ENCODE measurements at regions not wholly inside any gene's neighbourhood (a gene's known extent, or its start where the extent isn't known, plus 50 kb on each side); places are given as distances from the start of the nearest gene placed in this dataset.

DNA sequence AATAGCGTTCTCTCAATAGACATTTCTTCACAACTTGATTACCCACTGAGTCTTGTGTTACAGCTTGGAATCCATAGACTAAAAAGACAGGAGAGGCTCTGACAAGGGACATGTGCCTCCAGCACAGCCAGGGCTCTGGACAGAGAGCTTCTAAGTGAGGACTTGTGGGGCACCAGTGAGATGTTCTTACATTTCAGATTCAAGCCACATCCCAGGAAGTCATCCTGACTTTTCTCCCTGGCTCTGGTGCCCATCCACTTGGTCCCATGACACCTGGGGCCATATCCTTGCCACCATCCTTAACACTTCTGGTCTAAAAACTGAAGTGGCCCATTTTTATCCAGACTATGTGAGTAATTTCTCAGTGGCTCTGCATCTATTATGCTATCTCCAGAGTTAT, 440.1 kb downstream of the TCERG1L start:
- H3K27me3 ChIP-seq (replicated peaks; ENCODE audit: insufficient read depth), result peaks cover 2% of the 10 kb centered on the region
- 41% methylated on average over 1 of the region's 1 CpG for WGBS
- H3K4me1 ChIP-seq (replicated peaks), result no peaks in the 10 kb centered on the region
- no peak for DNase-seq (ENCODE audit: low spot score)
- intact Hi-C loops (cut with DNase I), result no loop called here
- TF ChIP-seq POLR2AphosphoS5 (IDR thresholded peaks at IDR 0.05) (no peak), POLR2A (IDR thresholded peaks at IDR 0.05) (no peak)
- TF ChIP-seq, protein P1, sequence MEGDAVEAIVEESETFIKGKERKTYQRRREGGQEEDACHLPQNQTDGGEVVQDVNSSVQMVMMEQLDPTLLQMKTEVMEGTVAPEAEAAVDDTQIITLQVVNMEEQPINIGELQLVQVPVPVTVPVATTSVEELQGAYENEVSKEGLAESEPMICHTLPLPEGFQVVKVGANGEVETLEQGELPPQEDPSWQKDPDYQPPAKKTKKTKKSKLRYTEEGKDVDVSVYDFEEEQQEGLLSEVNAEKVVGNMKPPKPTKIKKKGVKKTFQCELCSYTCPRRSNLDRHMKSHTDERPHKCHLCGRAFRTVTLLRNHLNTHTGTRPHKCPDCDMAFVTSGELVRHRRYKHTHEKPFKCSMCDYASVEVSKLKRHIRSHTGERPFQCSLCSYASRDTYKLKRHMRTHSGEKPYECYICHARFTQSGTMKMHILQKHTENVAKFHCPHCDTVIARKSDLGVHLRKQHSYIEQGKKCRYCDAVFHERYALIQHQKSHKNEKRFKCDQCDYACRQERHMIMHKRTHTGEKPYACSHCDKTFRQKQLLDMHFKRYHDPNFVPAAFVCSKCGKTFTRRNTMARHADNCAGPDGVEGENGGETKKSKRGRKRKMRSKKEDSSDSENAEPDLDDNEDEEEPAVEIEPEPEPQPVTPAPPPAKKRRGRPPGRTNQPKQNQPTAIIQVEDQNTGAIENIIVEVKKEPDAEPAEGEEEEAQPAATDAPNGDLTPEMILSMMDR (IDR thresholded peaks at IDR 0.05), result no peak
- no peaks in the 10 kb centered on the region for H3K9me3 ChIP-seq
- no peaks in the 10 kb centered on the region for H3K36me3 ChIP-seq
- no peak overlapping the region for H3K4me3 ChIP-seq
- no peak overlapping the region for H3K27ac ChIP-seq

DNA sequence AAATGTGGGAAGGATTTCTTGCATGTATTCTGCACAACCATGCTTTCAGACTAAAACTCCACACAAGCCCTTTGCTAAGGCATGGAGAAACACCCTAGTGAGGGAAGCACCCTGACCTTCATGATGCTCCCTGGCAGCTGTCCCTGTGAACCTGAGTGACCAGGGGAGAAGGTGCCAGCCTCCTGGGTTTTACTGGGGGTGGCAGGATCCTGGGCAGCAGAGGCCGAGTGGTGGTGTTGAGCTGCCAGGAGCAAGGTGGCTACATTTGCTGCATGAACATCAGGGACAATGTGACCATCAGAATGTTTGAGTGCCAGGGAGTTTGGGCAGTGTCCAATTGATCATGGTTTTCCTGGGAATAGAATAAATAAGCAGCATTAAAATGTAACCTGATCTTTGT, 437.9 kb downstream of the TCERG1L start:
- WGBS, result 80% methylated on average over 1 of the region's 1 CpG
- no peak for DNase-seq (ENCODE audit: low spot score)

GRCh38 chr10:130875116-130875515, 436.4 kb downstream of the TCERG1L start:
- no peaks in the 10 kb centered on the region for H3K9me3 ChIP-seq
- no peak for DNase-seq (ENCODE audit: low spot score)
- H3K4me1 ChIP-seq (replicated peaks), result no peaks in the 10 kb centered on the region
- no peak overlapping the region for H3K27ac ChIP-seq
- intact Hi-C loops (cut with DNase I), result no loop called here
- TF ChIP-seq, protein P1 (IDR thresholded peaks at IDR 0.05), result no peak
- TF ChIP-seq POLR2AphosphoS5 (IDR thresholded peaks at IDR 0.05), result no peak
- TF ChIP-seq POLR2A (IDR thresholded peaks at IDR 0.05), result no peak
- H3K36me3 ChIP-seq, result no peaks in the 10 kb centered on the region
- H3K27me3 ChIP-seq (replicated peaks; ENCODE audit: insufficient read depth), result peaks cover 2% of the 10 kb centered on the region
- WGBS, result 36% methylated on average over 2 of the region's 2 CpGs
- H3K4me3 ChIP-seq, result no peak overlapping the region

More for the DNA sequence above, 437.9 kb downstream of the TCERG1L start:
- no peaks in the 10 kb centered on the region for H3K9me3 ChIP-seq
- TF ChIP-seq POLR2AphosphoS5 (IDR thresholded peaks at IDR 0.05) (no peak), POLR2A (IDR thresholded peaks at IDR 0.05) (no peak)
- TF ChIP-seq, protein P1 (IDR thresholded peaks at IDR 0.05), result no peak
- no peak overlapping the region for H3K4me3 ChIP-seq
- H3K36me3 ChIP-seq, result no peaks in the 10 kb centered on the region
- H3K27me3 ChIP-seq (replicated peaks; ENCODE audit: insufficient read depth), result peaks cover 2% of the 10 kb centered on the region
- no peak overlapping the region for H3K27ac ChIP-seq
- intact Hi-C loops (cut with DNase I), result no loop called here
- H3K4me1 ChIP-seq (replicated peaks), result no peaks in the 10 kb centered on the region

DNA sequence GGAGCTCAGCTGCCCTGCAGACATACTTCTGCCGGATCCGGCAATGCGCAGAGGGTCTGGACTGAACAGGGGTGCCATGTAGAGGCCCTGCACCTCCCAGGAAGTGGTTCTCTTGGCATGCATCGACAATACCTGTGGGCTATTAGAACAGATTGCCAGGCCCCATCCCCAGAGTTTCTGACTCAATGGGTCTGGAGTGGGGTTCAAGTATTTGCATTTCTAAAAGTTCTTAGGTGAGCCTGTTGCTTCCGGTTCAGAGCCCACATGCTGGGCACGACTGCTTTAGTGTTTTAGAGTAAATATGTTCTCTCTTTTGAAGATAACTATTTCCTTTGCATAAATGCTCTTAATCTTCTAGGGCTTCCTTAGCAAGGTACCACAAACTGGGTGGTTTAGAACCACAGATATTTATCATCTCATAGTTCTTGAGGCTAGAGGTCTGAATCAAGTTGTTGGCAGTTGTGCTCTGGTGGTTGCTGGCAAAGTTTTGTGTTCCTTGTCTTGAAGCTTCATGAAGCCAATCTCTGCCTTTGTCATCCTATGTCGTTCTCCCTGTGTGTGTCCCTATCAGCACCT, 435.5 kb downstream of the TCERG1L start:
- Histone ChIP-seq H3K27ac (no peak overlapping the region), H3K27me3 (replicated peaks; ENCODE audit: insufficient read depth) (peaks cover 2% of the 10 kb centered on the region), H3K4me3 (no peak overlapping the region), H3K4me1 (replicated peaks) (no peaks in the 10 kb centered on the region), H3K36me3 (no peaks in the 10 kb centered on the region), H3K9me3 (no peaks in the 10 kb centered on the region)
- intact Hi-C loops (cut with DNase I), result no loop called here
- no peak for DNase-seq (ENCODE audit: low spot score)
- TF ChIP-seq POLR2AphosphoS5 (IDR thresholded peaks at IDR 0.05) (no peak), POLR2A (IDR thresholded peaks at IDR 0.05) (no peak)
- TF ChIP-seq, protein P1 (IDR thresholded peaks at IDR 0.05), result no peak
- 72% methylated on average over 7 of the region's 7 CpGs for WGBS

DNA sequence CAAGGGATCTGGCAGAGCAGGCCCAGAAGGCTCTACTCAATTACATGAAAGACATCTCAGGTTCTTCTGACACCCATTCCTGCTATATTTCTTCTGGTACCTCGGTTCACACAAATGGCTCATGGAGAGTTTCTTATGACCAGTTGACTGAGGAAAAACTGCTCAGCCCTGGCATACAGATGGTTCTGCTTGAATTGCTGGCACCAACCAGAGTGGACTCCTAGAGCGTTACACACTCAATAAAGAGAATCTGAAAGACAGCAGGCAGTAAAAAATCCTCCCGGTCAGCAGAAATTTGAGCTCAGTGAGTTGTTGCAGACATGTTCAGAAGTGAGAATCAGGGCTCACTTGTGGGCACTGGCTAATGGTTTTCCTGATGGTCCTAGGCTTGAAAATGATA, 434.4 kb downstream of the TCERG1L start:
- DNase-seq (ENCODE audit: low spot score), result no peak
- Histone ChIP-seq H3K27ac (no peak overlapping the region), H3K27me3 (replicated peaks; ENCODE audit: insufficient read depth) (peaks cover 2% of the 10 kb centered on the region), H3K4me3 (no peak overlapping the region), H3K36me3 (no peaks in the 10 kb centered on the region), H3K9me3 (no peaks in the 10 kb centered on the region), H3K4me1 (replicated peaks) (no peaks in the 10 kb centered on the region)
- WGBS, result 54% methylated on average over 3 of the region's 3 CpGs
- intact Hi-C loops (cut with DNase I), result no loop called here
- TF ChIP-seq, protein P1 (IDR thresholded peaks at IDR 0.05), result no peak
- TF ChIP-seq POLR2AphosphoS5 (IDR thresholded peaks at IDR 0.05) (no peak), POLR2A (IDR thresholded peaks at IDR 0.05) (no peak)
